Heart right ventricle (tissue), 16 donors: ENCODE measurements at regions not wholly inside any gene's neighbourhood (a gene's known extent, or its start where the extent isn't known, plus 50 kb on each side); places are given as distances from the start of the nearest gene placed in this dataset.

Experiments
- ATAC-seq, 8 donors: fragments of 200-7000 bp; cut with Tn5 transposase; one replicate each; pipeline ENCODE4 v1.9.1; 2020; ENCODE audit warnings: mild to moderate bottlenecking in 8 of 8, moderate library complexity in 8 of 8, moderate number of reproducible peaks in 1 of 8
- DNase-seq, 2 donors: peaks; one replicate each; pipeline ENCODE4 v3.0.0-alpha.2; 2020
- H3K27ac ChIP-seq, 10 donors: fragments of 200-600 bp; sonication (generic) in 2 of 10; one replicate each; pipeline versions ENCODE4 v1.5.0 to v1.8.0; 2020 to 2022; ENCODE audit warnings: mild to moderate bottlenecking in 3 of 10
- H3K27me3 ChIP-seq, 7 donors: fragments of 200-600 bp; one replicate each; pipeline ENCODE4 v1.8.0; 2021 to 2022; ENCODE audit warnings: mild to moderate bottlenecking in 2 of 7
- H3K36me3 ChIP-seq, 9 donors: fragments of 200-600 bp; sonication (generic) in 1 of 9; one replicate each; pipeline versions ENCODE4 v1.5.0 to v1.8.0; 2020 to 2022; ENCODE audit warnings: mild to moderate bottlenecking in 2 of 9
- H3K4me1 ChIP-seq, 9 donors: fragments of 200-600 bp; sonication (generic) in 1 of 9; one replicate each; pipeline versions ENCODE4 v1.5.0 to v1.8.0; 2020 to 2022; ENCODE audit warnings: mild to moderate bottlenecking in 4 of 9
- H3K4me3 ChIP-seq, 10 donors: fragments of 200-600 bp; sonication (generic) in 2 of 10; one replicate each; pipeline versions ENCODE4 v1.5.0 to v1.8.0; 2020 to 2022; ENCODE audit warnings: mild to moderate bottlenecking in 7 of 10, moderate library complexity in 2 of 10
- H3K9me3 ChIP-seq, 11 donors: fragments of 200-600 bp in 10 of 11; sonication (generic) in 2 of 11; one replicate each; pipeline versions ENCODE4 v1.5.0 to v1.8.0; 2013 to 2022; ENCODE audit warnings: mild to moderate bottlenecking in 2 of 11, control low read depth in 1 of 11, moderate library complexity in 1 of 11
- CTCF ChIP-seq, 9 donors: fragments of 200-600 bp; sonication (generic) in 2 of 9; IDR thresholded peaks; one replicate each; pipeline versions ENCODE4 v1.5.0 to v1.8.0; 2021 to 2022; ENCODE audit warnings: antibody characterized with exemption in 9 of 9, mild to moderate bottlenecking in 5 of 9, moderate library complexity in 1 of 9
- WGBS, 2 donors: extraction: QIAGEN DNeasy Blood & Tissue Kit; methylation state at CpG; one replicate each; pipeline ENCODE4 v1.1.7; 2013; ENCODE audit warnings: inconsistent platforms in 1 of 2; 5-methylcytosine and 5-hydroxymethylcytosine counted together
- intact Hi-C, 10 donors: fragments of 100-400 bp; cut with DNase I; formaldehyde crosslinking; loops; one replicate each; pipeline versions ENCODE4 v1.11.1 to v1.14.2; 2022
- donor health status: Arrhythmogenic right ventricular cardiomyopathy.
- donor health status: ischemic (EF 13 %, LVEDD 7.1; RV severe dilation, severe dysfunction).
- donor health status: healthy with polysubstance abuse.
- donor health status: DM: no; HTN: yes; CAD: no.
- donor health status: DM: no; HTN: no; CAD: no.
- donor health status: ischemic (EF 25% LVEDD 6.9; RV normal size, moderate dysfunction).
- donor health status: ischemic (EF 25% LVEDD 5.7; RV mildly dilated, moderate dysfunction).
- donor health status: healthy.
- donor health status: DM: yes; HTN: yes; CAD: no.
- donor health status: Ischemic cardiomyopathy.
- donor health status: ischemic (EF 35%, LVEDD 5.7; RV mildly dilated, moderate dysfunction).
- donor health status: nonischemic (EF 11% LVEDD 7.7; RV severe dilation, severe dysfunction).
- donor health status: DM: yes; HTN: yes; CAD: no.
- donor health status: PGD.
- donor health status: ischemic (EF 29% LVEDD 5.4; RV normal size, mild dysfunction).
- donor health status: nonischemic (EF 23%, LVEDD 6.1; RV moderate dilation, normal function).

GRCh38 chr18:71114550-71115210, 825.8 kb downstream of the SOCS6 start:
- ATAC-seq (no peak), DNase-seq (no peak)
- intact Hi-C loops = loop anchor here in 1 of 10 donors (10.0 kb wide), 1 partner anchor 60 kb away; no protein-coding TSS in a partner anchor
- no peak overlapping the region for H3K4me3 ChIP-seq
- TF ChIP-seq CTCF (IDR thresholded peaks at IDR 0.05) = no peak
- WGBS, 2 donors = 71 to 84% methylated on average over 11 of the region's 11 CpGs
- H3K4me1 ChIP-seq = no peaks in the 10 kb centered on the region
- no peak overlapping the region for H3K27ac ChIP-seq
- H3K9me3 ChIP-seq = peaks cover 0 to 11% (median 8%) of the 10 kb centered on the region in 11 donors
- no peaks in the 10 kb centered on the region for H3K36me3 ChIP-seq
- no peaks in the 10 kb centered on the region for H3K27me3 ChIP-seq

DNA sequence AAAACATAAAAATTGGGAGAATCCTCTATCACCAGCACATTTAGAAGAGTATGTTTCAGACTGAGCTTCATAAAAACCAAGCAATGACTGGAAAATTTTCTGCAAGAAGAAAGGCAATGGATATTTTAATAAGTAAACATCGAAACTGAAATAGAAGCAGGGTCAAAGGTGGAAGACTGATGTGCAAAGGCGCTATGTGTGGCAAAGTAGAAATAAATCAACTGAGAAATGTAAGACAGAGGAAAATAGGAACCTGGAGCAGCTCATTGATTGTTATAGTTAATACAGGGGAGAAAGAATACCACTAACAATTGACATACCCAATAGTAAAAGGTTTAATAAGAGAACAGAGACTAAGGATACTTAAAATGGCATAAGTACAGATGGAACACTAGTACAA, 818.4 kb downstream of the SOCS6 start:
- no peak overlapping the region for H3K4me3 ChIP-seq
- H3K27ac ChIP-seq = peak overlapping the region in 2 of 10 donors; percentile 46 to 61
- ATAC-seq (no peak), DNase-seq (no peak)
- no peak for TF ChIP-seq CTCF (IDR thresholded peaks at IDR 0.05)
- no peaks in the 10 kb centered on the region for H3K27me3 ChIP-seq
- 60 to 91% methylated on average over 2 of the region's 2 CpGs for WGBS, 2 donors
- no peaks in the 10 kb centered on the region for H3K9me3 ChIP-seq
- intact Hi-C loops = no loop called here
- peaks cover 0 to 12% (median 0%) of the 10 kb centered on the region in 9 donors for H3K4me1 ChIP-seq
- H3K36me3 ChIP-seq = no peaks in the 10 kb centered on the region

GRCh38 chr18:71106701-71107100, 817.9 kb downstream of the SOCS6 start:
- H3K27ac ChIP-seq = peak overlapping the region in 7 of 10 donors; percentile 0 to 61 (median 20)
- no peaks in the 10 kb centered on the region for H3K36me3 ChIP-seq
- 45 to 78% methylated on average over 1 of the region's 1 CpG for WGBS, 2 donors
- no peak for DNase-seq
- peaks cover 0 to 12% (median 0%) of the 10 kb centered on the region in 9 donors for H3K4me1 ChIP-seq
- ATAC-seq = no peak
- TF ChIP-seq CTCF (IDR thresholded peaks at IDR 0.05) = no peak
- H3K4me3 ChIP-seq = no peak overlapping the region
- no peaks in the 10 kb centered on the region for H3K27me3 ChIP-seq
- intact Hi-C loops = no loop called here
- no peaks in the 10 kb centered on the region for H3K9me3 ChIP-seq

DNA sequence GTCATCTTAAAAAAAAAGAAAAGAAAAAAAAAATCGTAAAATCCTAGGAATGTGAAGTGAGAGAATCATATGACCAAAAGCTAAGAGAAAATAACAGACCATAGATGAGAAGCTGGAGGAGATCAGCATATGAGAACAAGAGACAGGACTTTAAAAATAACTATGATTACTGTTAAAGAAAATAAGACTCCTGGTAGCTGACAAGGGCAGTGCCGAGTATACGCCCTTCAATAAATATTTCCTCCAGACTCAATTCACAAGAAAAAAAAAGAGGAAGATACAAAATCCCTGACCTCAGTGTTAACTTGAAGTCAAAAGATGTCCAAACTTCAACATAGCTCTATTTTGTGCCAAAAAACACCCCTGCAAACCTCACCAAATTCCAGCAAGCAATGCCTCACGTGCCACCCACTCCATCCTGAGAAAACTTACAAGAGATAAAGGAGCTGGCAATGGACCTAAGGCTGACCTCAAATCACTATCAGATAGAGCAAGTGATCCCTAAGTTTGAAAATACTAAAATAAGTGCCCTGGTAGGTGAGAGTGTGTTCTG, 817.2 kb downstream of the SOCS6 start:
- intact Hi-C loops = no loop called here
- DNase-seq (no peak), ATAC-seq (peak in 1 of 8 donors; percentile 24)
- H3K27me3 ChIP-seq = no peaks in the 10 kb centered on the region
- H3K9me3 ChIP-seq = no peaks in the 10 kb centered on the region
- no peaks in the 10 kb centered on the region for H3K36me3 ChIP-seq
- WGBS, 2 donors = 37 to 60% methylated on average over 4 of the region's 4 CpGs
- H3K4me3 ChIP-seq = no peak overlapping the region
- H3K27ac ChIP-seq = peak overlapping the region in 9 of 10 donors; percentile 0 to 70 (median 49)
- no peak for TF ChIP-seq CTCF (IDR thresholded peaks at IDR 0.05)
- peaks cover 0 to 12% (median 0%) of the 10 kb centered on the region in 9 donors for H3K4me1 ChIP-seq
